ENCODE measurements at regions not wholly inside any gene's neighbourhood (a gene's known extent, or its start where the extent isn't known, plus 50 kb on each side); places are given as distances from the start of the nearest gene placed in this dataset.
"Not testable (repeated sequence)": the region's sequence is repeated elsewhere in the genome, so short reads cannot be mapped to it uniquely, and the experiment has no call there.

- TF ChIP-seq EZH2phosphoT487 (conservative IDR thresholded peaks at IDR 0.05; ENCODE audit: low read length), result no peak
- TF ChIP-seq, protein P1, sequence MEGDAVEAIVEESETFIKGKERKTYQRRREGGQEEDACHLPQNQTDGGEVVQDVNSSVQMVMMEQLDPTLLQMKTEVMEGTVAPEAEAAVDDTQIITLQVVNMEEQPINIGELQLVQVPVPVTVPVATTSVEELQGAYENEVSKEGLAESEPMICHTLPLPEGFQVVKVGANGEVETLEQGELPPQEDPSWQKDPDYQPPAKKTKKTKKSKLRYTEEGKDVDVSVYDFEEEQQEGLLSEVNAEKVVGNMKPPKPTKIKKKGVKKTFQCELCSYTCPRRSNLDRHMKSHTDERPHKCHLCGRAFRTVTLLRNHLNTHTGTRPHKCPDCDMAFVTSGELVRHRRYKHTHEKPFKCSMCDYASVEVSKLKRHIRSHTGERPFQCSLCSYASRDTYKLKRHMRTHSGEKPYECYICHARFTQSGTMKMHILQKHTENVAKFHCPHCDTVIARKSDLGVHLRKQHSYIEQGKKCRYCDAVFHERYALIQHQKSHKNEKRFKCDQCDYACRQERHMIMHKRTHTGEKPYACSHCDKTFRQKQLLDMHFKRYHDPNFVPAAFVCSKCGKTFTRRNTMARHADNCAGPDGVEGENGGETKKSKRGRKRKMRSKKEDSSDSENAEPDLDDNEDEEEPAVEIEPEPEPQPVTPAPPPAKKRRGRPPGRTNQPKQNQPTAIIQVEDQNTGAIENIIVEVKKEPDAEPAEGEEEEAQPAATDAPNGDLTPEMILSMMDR (IDR thresholded peaks at IDR 0.05; ENCODE audit: insufficient read depth, low read length, poor library complexity, severe bottlenecking), result no peak
- Histone ChIP-seq H3K4me2 (ENCODE audit: low read depth, low read length, poor library complexity, severe bottlenecking) (no peak overlapping the region), H2AFZ (ENCODE audit: low read depth, low read length, severe bottlenecking) (no peak overlapping the region), H3K9ac (ENCODE audit: low read length) (no peak overlapping the region), H3K36me3 (ENCODE audit: low read length) (no peaks in the 10 kb centered on the region), H3K9me3 (ENCODE audit: insufficient read depth, low read length) (no peaks in the 10 kb centered on the region), H3K27ac (ENCODE audit: low read depth, low read length) (no peak overlapping the region), H3K4me3 (ENCODE audit: insufficient read depth, low read length, poor library complexity, severe bottlenecking) (no peak overlapping the region), H3K27me3 (ENCODE audit: low read length) (no peaks in the 10 kb centered on the region), H3K9me2 (replicated peaks; ENCODE audit: insufficient read depth, low read length) (no peaks in the 10 kb centered on the region), H3F3A (ENCODE audit: insufficient read depth) (no peaks in the 10 kb centered on the region), H3K79me2 (ENCODE audit: insufficient read depth, low read length) (no peaks in the 10 kb centered on the region), H4K20me1 (ENCODE audit: low read depth, low read length) (no peaks in the 10 kb centered on the region)
These were observed 389.9 kb upstream of the EMCN start for GRCh38 chr4:100907465-100908454.

GRCh38 chr4:100906973-100907372, 389.2 kb upstream of the EMCN start:
- Histone ChIP-seq H3K36me3 (ENCODE audit: low read length) (no peaks in the 10 kb centered on the region), H3K79me2 (ENCODE audit: insufficient read depth, low read length) (no peaks in the 10 kb centered on the region)
- TF ChIP-seq, protein P1 (IDR thresholded peaks at IDR 0.05; ENCODE audit: insufficient read depth, low read length, poor library complexity, severe bottlenecking), result no peak
- no peak for TF ChIP-seq EZH2phosphoT487 (conservative IDR thresholded peaks at IDR 0.05; ENCODE audit: low read length)

DNA sequence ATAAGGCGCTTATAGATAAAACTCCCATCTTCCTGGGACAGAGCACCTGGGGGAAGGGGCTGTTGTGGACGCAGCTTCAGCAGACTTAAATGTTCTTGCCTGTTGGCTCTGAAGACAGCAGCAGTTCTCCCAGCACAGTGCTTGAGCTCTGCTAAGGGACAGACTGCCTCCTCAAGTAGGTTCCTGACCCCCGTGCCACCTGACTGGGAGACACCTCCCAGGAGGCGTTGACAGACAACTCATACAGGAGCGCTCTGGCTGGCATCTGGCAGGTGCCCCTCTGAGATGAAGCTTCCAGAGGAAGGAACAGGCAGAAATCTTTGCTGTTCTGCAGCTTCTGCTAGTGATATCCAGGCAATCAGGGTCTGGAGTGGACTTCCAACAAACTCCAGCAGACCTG, 383.1 kb upstream of the EMCN start:
- H4K20me1 ChIP-seq (ENCODE audit: low read depth, low read length); H3F3A ChIP-seq (ENCODE audit: insufficient read depth); H3K36me3 ChIP-seq (ENCODE audit: low read length); H3K27ac ChIP-seq (ENCODE audit: low read depth, low read length); H3K9me3 ChIP-seq (ENCODE audit: insufficient read depth, low read length); H3K79me2 ChIP-seq (ENCODE audit: insufficient read depth, low read length); H3K9me2 ChIP-seq (replicated peaks; ENCODE audit: insufficient read depth, low read length); H2AFZ ChIP-seq (ENCODE audit: low read depth, low read length, severe bottlenecking); H3K27me3 ChIP-seq (ENCODE audit: low read length); H3K4me2 ChIP-seq (ENCODE audit: low read depth, low read length, poor library complexity, severe bottlenecking); H3K4me3 ChIP-seq (ENCODE audit: insufficient read depth, low read length, poor library complexity, severe bottlenecking); H3K9ac ChIP-seq (ENCODE audit: low read length): not testable (repeated sequence)

More at GRCh38 chr4:100906973-100907372, 389.2 kb upstream of the EMCN start:
- no peak overlapping the region for H3K9ac ChIP-seq (ENCODE audit: low read length)
- no peaks in the 10 kb centered on the region for H3K27me3 ChIP-seq (ENCODE audit: low read length)
- H3K9me3 ChIP-seq (ENCODE audit: insufficient read depth, low read length), result no peaks in the 10 kb centered on the region
- H3K27ac ChIP-seq (ENCODE audit: low read depth, low read length), result no peak overlapping the region
- H4K20me1 ChIP-seq (ENCODE audit: low read depth, low read length), result no peaks in the 10 kb centered on the region
- H3K9me2 ChIP-seq (replicated peaks; ENCODE audit: insufficient read depth, low read length), result no peaks in the 10 kb centered on the region
- no peak overlapping the region for H3K4me2 ChIP-seq (ENCODE audit: low read depth, low read length, poor library complexity, severe bottlenecking)
- no peak overlapping the region for H2AFZ ChIP-seq (ENCODE audit: low read depth, low read length, severe bottlenecking)
- no peak overlapping the region for H3K4me3 ChIP-seq (ENCODE audit: insufficient read depth, low read length, poor library complexity, severe bottlenecking)
- H3F3A ChIP-seq (ENCODE audit: insufficient read depth), result no peaks in the 10 kb centered on the region

- Histone ChIP-seq H3K4me3 (ENCODE audit: insufficient read depth, low read length, poor library complexity, severe bottlenecking) (no peak overlapping the region), H3K36me3 (ENCODE audit: low read length) (no peaks in the 10 kb centered on the region), H3K79me2 (ENCODE audit: insufficient read depth, low read length) (no peaks in the 10 kb centered on the region), H3K4me2 (ENCODE audit: low read depth, low read length, poor library complexity, severe bottlenecking) (no peak overlapping the region), H3K9ac (ENCODE audit: low read length) (no peak overlapping the region), H3K9me3 (ENCODE audit: insufficient read depth, low read length) (no peaks in the 10 kb centered on the region), H3K27me3 (ENCODE audit: low read length) (no peaks in the 10 kb centered on the region), H3F3A (ENCODE audit: insufficient read depth) (no peaks in the 10 kb centered on the region), H2AFZ (ENCODE audit: low read depth, low read length, severe bottlenecking) (no peak overlapping the region), H3K9me2 (replicated peaks; ENCODE audit: insufficient read depth, low read length) (no peaks in the 10 kb centered on the region), H3K27ac (ENCODE audit: low read depth, low read length) (no peak overlapping the region), H4K20me1 (ENCODE audit: low read depth, low read length) (no peaks in the 10 kb centered on the region)
- TF ChIP-seq, protein P1 (IDR thresholded peaks at IDR 0.05; ENCODE audit: insufficient read depth, low read length, poor library complexity, severe bottlenecking), result no peak
- TF ChIP-seq EZH2phosphoT487 (conservative IDR thresholded peaks at IDR 0.05; ENCODE audit: low read length), result no peak
These were observed 382.3 kb upstream of the EMCN start for GRCh38 chr4:100900134-100900533.

Measured in SU-DHL-6 (cell line).